ENCODE measurements at regions not wholly inside any gene's neighbourhood (a gene's known extent, or its start where the extent isn't known, plus 50 kb on each side); places are given as distances from the start of the nearest gene placed in this dataset.

DNA sequence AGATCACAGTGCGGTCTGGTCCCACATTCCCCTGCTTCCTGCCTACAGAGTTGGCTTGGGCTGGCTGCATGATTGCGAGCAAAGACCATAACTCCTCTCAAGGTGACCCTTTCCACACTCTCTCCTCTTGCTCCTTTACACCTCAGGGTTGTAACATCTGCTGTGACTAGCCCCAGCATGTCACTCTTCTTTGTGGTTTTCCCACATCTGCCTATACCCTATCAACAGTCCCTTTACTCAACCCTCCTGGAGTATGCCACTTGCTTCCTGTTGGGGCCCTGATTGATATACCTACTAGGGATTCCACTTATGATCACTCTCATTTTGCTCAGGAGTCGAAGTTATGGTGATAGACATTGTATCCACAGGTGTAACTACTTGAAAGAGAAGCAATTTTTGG lies 58.9 kb upstream of the SGK1 start:
- Histone ChIP-seq H3K27ac (replicated peaks; ENCODE audit: low read length) (no peak overlapping the region), H3K36me3 (replicated peaks in 1 of 2; ENCODE audit: control insufficient read depth in 2 of 2, insufficient read depth in 2 of 2, low read length in 2 of 2) (no peaks in the 10 kb centered on the region), H3K18ac (ENCODE audit: low read length) (no peak overlapping the region), H3K4me1 (ENCODE audit: control insufficient read depth in 2 of 2, insufficient read depth in 1 of 2, low read depth in 1 of 2, low read length in 2 of 2) (no peaks in the 10 kb centered on the region), H3K27me3 (ENCODE audit: control insufficient read depth in 3 of 3, insufficient read depth in 3 of 3, low read depth in 1 of 3, low read length in 3 of 3) (peaks cover 0 to under 1% (median 0%) of the 10 kb centered on the region in 3 experiments), H3K4me2 (ENCODE audit: insufficient read depth, low read length, poor library complexity, severe bottlenecking) (no peak overlapping the region), H3K4ac (ENCODE audit: low read length) (no peak overlapping the region), H2BK5ac (ENCODE audit: low read length) (no peak overlapping the region), H2BK15ac (ENCODE audit: low read length) (no peak overlapping the region), H2AFZ (ENCODE audit: low read length) (no peak overlapping the region), H4K8ac (ENCODE audit: low read depth, low read length) (no peak overlapping the region), H3K14ac (ENCODE audit: low read length) (no peak overlapping the region), H3K79me1 (ENCODE audit: low read depth, low read length) (no peaks in the 10 kb centered on the region), H2BK12ac (ENCODE audit: low read length) (no peak overlapping the region), H3K9me3 (replicated peaks in 1 of 2; ENCODE audit: control insufficient read depth in 2 of 2, insufficient read depth in 1 of 2, low read depth in 1 of 2, low read length in 2 of 2) (no peaks in the 10 kb centered on the region), H3K9ac (ENCODE audit: low read depth, low read length, poor library complexity) (no peak overlapping the region), H2BK120ac (ENCODE audit: low read depth, low read length) (no peak overlapping the region), H4K91ac (ENCODE audit: low read depth, low read length, poor library complexity) (no peak overlapping the region), H2AK5ac (ENCODE audit: low read depth, low read length) (no peak overlapping the region), H3K4me3 (ENCODE audit: low read length in 2 of 2) (no peak overlapping the region), H3K23ac (ENCODE audit: low read depth, low read length, poor library complexity) (no peak overlapping the region)
- no peak for DNase-seq (ENCODE audit: low spot score)
- WGBS, 2 donors (ENCODE audit: extremely low coverage in 2 of 2, insufficient read length in 2 of 2, insufficient replicate concordance in 1 of 2): no CpG with 5 or more reads among the region's 3 CpGs

DNA sequence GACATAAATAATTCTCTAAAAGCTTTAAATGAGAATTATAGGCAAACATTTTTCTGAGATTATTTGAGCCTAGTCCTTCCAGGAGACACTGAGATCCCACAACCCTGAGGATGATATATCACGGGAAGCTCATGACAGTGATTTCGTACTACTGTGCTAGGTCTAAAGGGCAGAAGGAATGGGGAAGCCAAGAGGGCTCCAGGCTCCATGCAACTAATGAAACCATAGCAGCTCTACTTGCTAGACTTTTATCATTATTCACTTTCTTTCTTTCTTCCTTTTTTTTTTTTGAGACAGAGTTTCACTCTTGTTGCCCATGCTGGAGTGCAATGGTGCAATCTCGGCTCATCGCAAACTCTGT lies 57.3 kb upstream of the SGK1 start:
- no peak overlapping the region for H3K27ac ChIP-seq (replicated peaks; ENCODE audit: low read length)
- no peak overlapping the region for H2AFZ ChIP-seq (ENCODE audit: low read length)
- H4K8ac ChIP-seq (ENCODE audit: low read depth, low read length): no peak overlapping the region
- H3K4me1 ChIP-seq (ENCODE audit: control insufficient read depth in 2 of 2, insufficient read depth in 1 of 2, low read depth in 1 of 2, low read length in 2 of 2): no peaks in the 10 kb centered on the region
- H3K14ac ChIP-seq (ENCODE audit: low read length): no peak overlapping the region
- H2AK5ac ChIP-seq (ENCODE audit: low read depth, low read length): no peak overlapping the region
- no peak overlapping the region for H2BK12ac ChIP-seq (ENCODE audit: low read length)
- H3K18ac ChIP-seq (ENCODE audit: low read length): no peak overlapping the region
- no peaks in the 10 kb centered on the region for H3K9me3 ChIP-seq (replicated peaks in 1 of 2; ENCODE audit: control insufficient read depth in 2 of 2, insufficient read depth in 1 of 2, low read depth in 1 of 2, low read length in 2 of 2)
- H3K4me3 ChIP-seq (ENCODE audit: low read length in 2 of 2): no peak overlapping the region
- DNase-seq (ENCODE audit: low spot score): no peak
- H2BK5ac ChIP-seq (ENCODE audit: low read length): no peak overlapping the region
- no peak overlapping the region for H4K91ac ChIP-seq (ENCODE audit: low read depth, low read length, poor library complexity)
- H3K23ac ChIP-seq (ENCODE audit: low read depth, low read length, poor library complexity): no peak overlapping the region
- H2BK15ac ChIP-seq (ENCODE audit: low read length): no peak overlapping the region
- no peak overlapping the region for H3K4ac ChIP-seq (ENCODE audit: low read length)
- H3K79me1 ChIP-seq (ENCODE audit: low read depth, low read length): no peaks in the 10 kb centered on the region
- H3K27me3 ChIP-seq (ENCODE audit: control insufficient read depth in 3 of 3, insufficient read depth in 3 of 3, low read depth in 1 of 3, low read length in 3 of 3): peaks cover 0 to 3% (median 0%) of the 10 kb centered on the region in 3 experiments
- H3K36me3 ChIP-seq (replicated peaks in 1 of 2; ENCODE audit: control insufficient read depth in 2 of 2, insufficient read depth in 2 of 2, low read length in 2 of 2): no peaks in the 10 kb centered on the region
- no peak overlapping the region for H2BK120ac ChIP-seq (ENCODE audit: low read depth, low read length)
- no peak overlapping the region for H3K9ac ChIP-seq (ENCODE audit: low read depth, low read length, poor library complexity)
- no CpG with 5 or more reads among the region's 4 CpGs for WGBS, 2 donors (ENCODE audit: extremely low coverage in 2 of 2, insufficient read length in 2 of 2, insufficient replicate concordance in 1 of 2)
- no peak overlapping the region for H3K4me2 ChIP-seq (ENCODE audit: insufficient read depth, low read length, poor library complexity, severe bottlenecking)

DNA sequence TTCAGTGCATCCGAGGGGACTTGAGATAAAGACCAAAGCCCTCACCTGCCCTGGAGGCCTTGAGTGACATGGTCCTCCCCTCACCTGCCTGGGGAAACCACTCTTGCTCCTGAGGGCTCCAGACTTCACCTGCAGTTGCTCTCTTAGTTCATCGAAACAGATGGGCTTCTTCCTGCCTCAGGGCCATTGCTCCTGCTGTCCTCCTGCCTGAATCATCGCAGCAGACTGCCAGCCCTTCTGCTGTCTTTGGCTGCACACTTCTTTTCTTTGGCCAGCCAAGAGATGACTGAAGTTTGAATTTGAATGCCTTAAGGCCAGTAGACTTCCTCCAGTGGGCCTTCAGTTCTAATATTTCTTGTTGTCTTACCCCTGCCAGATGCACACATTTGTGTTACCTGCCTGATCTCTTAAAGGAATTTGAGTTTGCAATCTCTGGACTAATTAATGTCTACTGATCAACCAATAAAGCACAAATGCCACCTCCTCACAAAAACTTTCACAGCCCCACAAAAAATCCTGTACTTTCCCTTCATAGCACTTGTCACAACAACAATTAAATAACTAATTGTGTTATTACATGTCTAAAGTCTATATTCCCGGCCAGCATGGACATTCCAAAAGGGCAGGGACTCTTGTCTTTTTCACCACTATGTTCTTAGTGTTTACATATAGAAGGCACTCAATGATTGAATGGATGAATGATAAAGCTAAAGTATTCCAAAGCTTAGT lies 56.7 kb upstream of the SGK1 start:
- Histone ChIP-seq H3K14ac (ENCODE audit: low read length) (no peak overlapping the region), H2AK5ac (ENCODE audit: low read depth, low read length) (no peak overlapping the region), H4K91ac (ENCODE audit: low read depth, low read length, poor library complexity) (no peak overlapping the region), H3K4me3 (ENCODE audit: low read length in 2 of 2) (no peak overlapping the region), H2BK120ac (ENCODE audit: low read depth, low read length) (no peak overlapping the region), H3K36me3 (replicated peaks in 1 of 2; ENCODE audit: control insufficient read depth in 2 of 2, insufficient read depth in 2 of 2, low read length in 2 of 2) (no peaks in the 10 kb centered on the region), H3K27me3 (ENCODE audit: control insufficient read depth in 3 of 3, insufficient read depth in 3 of 3, low read depth in 1 of 3, low read length in 3 of 3) (peaks cover 0 to 3% (median 0%) of the 10 kb centered on the region in 3 experiments), H3K4me1 (ENCODE audit: control insufficient read depth in 2 of 2, insufficient read depth in 1 of 2, low read depth in 1 of 2, low read length in 2 of 2) (no peaks in the 10 kb centered on the region), H3K9me3 (replicated peaks in 1 of 2; ENCODE audit: control insufficient read depth in 2 of 2, insufficient read depth in 1 of 2, low read depth in 1 of 2, low read length in 2 of 2) (no peaks in the 10 kb centered on the region), H3K18ac (ENCODE audit: low read length) (no peak overlapping the region), H3K27ac (replicated peaks; ENCODE audit: low read length) (no peak overlapping the region), H3K79me1 (ENCODE audit: low read depth, low read length) (no peaks in the 10 kb centered on the region), H3K4me2 (ENCODE audit: insufficient read depth, low read length, poor library complexity, severe bottlenecking) (no peak overlapping the region), H3K4ac (ENCODE audit: low read length) (no peak overlapping the region), H2BK5ac (ENCODE audit: low read length) (no peak overlapping the region), H2BK15ac (ENCODE audit: low read length) (no peak overlapping the region), H4K8ac (ENCODE audit: low read depth, low read length) (no peak overlapping the region), H3K9ac (ENCODE audit: low read depth, low read length, poor library complexity) (no peak overlapping the region), H2AFZ (ENCODE audit: low read length) (no peak overlapping the region), H3K23ac (ENCODE audit: low read depth, low read length, poor library complexity) (no peak overlapping the region), H2BK12ac (ENCODE audit: low read length) (no peak overlapping the region)
- WGBS, 2 donors (ENCODE audit: extremely low coverage in 2 of 2, insufficient read length in 2 of 2, insufficient replicate concordance in 1 of 2): no CpG with 5 or more reads among the region's 4 CpGs
- DNase-seq (ENCODE audit: low spot score): no peak

DNA sequence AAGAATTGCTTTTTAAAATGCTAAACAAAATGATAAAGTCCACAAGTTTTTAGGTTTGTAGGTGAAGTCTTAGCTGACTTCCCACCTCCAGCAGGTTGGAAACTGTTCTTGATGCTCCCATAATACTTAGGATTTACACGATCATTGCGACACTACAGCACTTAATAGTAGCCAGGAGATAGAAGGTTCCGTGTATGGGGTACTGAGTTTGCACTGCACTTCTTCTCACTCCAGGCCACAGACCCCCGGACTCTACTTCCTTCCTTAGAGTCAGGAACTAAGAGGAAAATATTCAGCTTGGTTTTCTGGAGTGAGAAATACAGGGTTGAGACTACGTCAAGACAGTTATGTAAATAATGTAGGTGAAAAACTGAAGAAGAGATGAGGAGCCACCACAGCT lies 56.1 kb upstream of the SGK1 start:
- Histone ChIP-seq H2BK120ac (ENCODE audit: low read depth, low read length) (no peak overlapping the region), H2BK5ac (ENCODE audit: low read length) (no peak overlapping the region), H2AK5ac (ENCODE audit: low read depth, low read length) (no peak overlapping the region), H3K27ac (replicated peaks; ENCODE audit: low read length) (no peak overlapping the region), H3K9me3 (replicated peaks in 1 of 2; ENCODE audit: control insufficient read depth in 2 of 2, insufficient read depth in 1 of 2, low read depth in 1 of 2, low read length in 2 of 2) (no peaks in the 10 kb centered on the region), H3K27me3 (ENCODE audit: control insufficient read depth in 3 of 3, insufficient read depth in 3 of 3, low read depth in 1 of 3, low read length in 3 of 3) (peaks cover 0 to 3% (median 0%) of the 10 kb centered on the region in 3 experiments), H4K91ac (ENCODE audit: low read depth, low read length, poor library complexity) (no peak overlapping the region), H3K4me1 (ENCODE audit: control insufficient read depth in 2 of 2, insufficient read depth in 1 of 2, low read depth in 1 of 2, low read length in 2 of 2) (no peaks in the 10 kb centered on the region), H3K18ac (ENCODE audit: low read length) (no peak overlapping the region), H3K79me1 (ENCODE audit: low read depth, low read length) (no peaks in the 10 kb centered on the region), H3K36me3 (replicated peaks in 1 of 2; ENCODE audit: control insufficient read depth in 2 of 2, insufficient read depth in 2 of 2, low read length in 2 of 2) (no peaks in the 10 kb centered on the region), H3K4me2 (ENCODE audit: insufficient read depth, low read length, poor library complexity, severe bottlenecking) (no peak overlapping the region), H2AFZ (ENCODE audit: low read length) (no peak overlapping the region), H3K4ac (ENCODE audit: low read length) (no peak overlapping the region), H3K23ac (ENCODE audit: low read depth, low read length, poor library complexity) (no peak overlapping the region), H3K9ac (ENCODE audit: low read depth, low read length, poor library complexity) (no peak overlapping the region), H2BK15ac (ENCODE audit: low read length) (no peak overlapping the region), H4K8ac (ENCODE audit: low read depth, low read length) (no peak overlapping the region), H2BK12ac (ENCODE audit: low read length) (no peak overlapping the region), H3K4me3 (ENCODE audit: low read length in 2 of 2) (no peak overlapping the region), H3K14ac (ENCODE audit: low read length) (no peak overlapping the region)
- WGBS, 2 donors (ENCODE audit: extremely low coverage in 2 of 2, insufficient read length in 2 of 2, insufficient replicate concordance in 1 of 2): no CpG with 5 or more reads among the region's 5 CpGs
- DNase-seq (ENCODE audit: low spot score): no peak

All from neuronal stem cell (in vitro differentiated cells).